ENCODE measurements at regions not wholly inside any gene's neighbourhood (a gene's known extent, or its start where the extent isn't known, plus 50 kb on each side); places are given as distances from the start of the nearest gene placed in this dataset.

DNA sequence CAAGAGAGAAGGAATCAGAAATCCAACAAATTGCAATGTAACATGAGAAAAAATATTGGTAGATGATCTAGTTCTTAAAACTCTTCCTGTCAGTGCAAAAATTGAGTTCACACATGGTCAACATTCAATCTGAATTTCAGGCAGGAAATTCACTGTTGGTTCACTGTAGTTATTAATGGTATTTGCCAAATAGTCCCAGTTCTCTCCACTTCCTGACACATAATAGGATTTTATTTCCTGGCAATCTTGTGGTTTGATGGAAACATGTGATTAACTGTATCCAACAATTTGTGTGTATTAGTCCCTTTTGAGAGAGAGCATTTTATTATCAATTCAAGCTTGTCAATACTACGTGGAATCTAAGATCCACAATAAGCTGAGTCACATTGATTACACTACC lies 1103.1 kb downstream of the ROBO2 start:
- H3K36me3 ChIP-seq (ENCODE audit: control insufficient read depth in 2 of 2, extremely low read depth in 1 of 2, insufficient read depth in 2 of 2, low read length in 2 of 2): no peaks in the 10 kb centered on the region
- H3K4me2 ChIP-seq (ENCODE audit: insufficient read depth, low read length): peak overlapping the region; percentile 49
- no peaks in the 10 kb centered on the region for H3K79me2 ChIP-seq (ENCODE audit: control insufficient read depth, insufficient read depth, low read length)
- H3K9me1 ChIP-seq (replicated peaks; ENCODE audit: control insufficient read depth, extremely low read depth, insufficient read depth, low read length): no peaks in the 10 kb centered on the region
- dilution Hi-C loops (cut with MboI; ENCODE audit: extremely low pct_ligation_motif_present, low sequenced_read_pairs): no loop called here
- H3K27me3 ChIP-seq (ENCODE audit: control insufficient read depth in 2 of 2, insufficient read depth in 2 of 2, low read length in 2 of 2): no peaks in the 10 kb centered on the region
- intact Hi-C loops (cut with micrococcal nuclease): loop anchor here (2.0 kb wide), 1 partner anchor 502 kb away; no protein-coding TSS in a partner anchor
- FAIRE-seq (peak; percentile 84), DNase-seq (ENCODE audit: low read depth, low spot score) (peak; percentile 75)
- H3K9ac ChIP-seq (replicated peaks; ENCODE audit: extremely low read depth, insufficient read depth, low read length): no peak overlapping the region
- no peaks in the 10 kb centered on the region for H3K9me3 ChIP-seq (replicated peaks; ENCODE audit: control insufficient read depth, insufficient read depth, low read length)
- TF ChIP-seq POLR2A (IDR thresholded peaks at IDR 0.05; ENCODE audit: low read depth, low read length) (peak; percentile 22), POLR2AphosphoS5 (IDR thresholded peaks at IDR 0.05; ENCODE audit: insufficient read depth, low read depth, low read length) (peak; percentile 52), MYC (IDR thresholded peaks at IDR 0.05; ENCODE audit: low read depth, low read length) (no peak), JUN (IDR thresholded peaks at IDR 0.05; ENCODE audit: borderline replicate concordance, insufficient read depth, insufficient read length, low read depth) (no peak), GATA2 (IDR thresholded peaks at IDR 0.05; ENCODE audit: insufficient read depth, insufficient read length, low read depth, low read length) (peak; percentile 88), FOS (IDR thresholded peaks at IDR 0.05; ENCODE audit: borderline replicate concordance, insufficient read depth, low read length) (peak; percentile 55)
- peak overlapping the region; percentile 11 for H2AFZ ChIP-seq (ENCODE audit: low read depth, low read length)
- H3K27ac ChIP-seq (ENCODE audit: insufficient read depth, low read depth, low read length): peak overlapping the region; percentile 67
- POLR2A ChIA-PET: interaction anchor here (1.1 kb wide), 1 partner anchor 58 kb away, joined by 3 read pairs; no protein-coding TSS in a partner anchor
- no peak overlapping the region for H3K4me3 ChIP-seq (replicated peaks in 1 of 3; ENCODE audit: insufficient read depth in 1 of 3, low read depth in 1 of 3, low read length in 3 of 3)
- CTCF ChIA-PET: interaction anchor here (1.2 to 1.4 kb wide), 2 partner anchors 12 to 62 kb away, joined by 3 to 5 read pairs; no protein-coding TSS in a partner anchor
- H4K20me1 ChIP-seq (replicated peaks; ENCODE audit: control insufficient read depth, extremely low read depth, insufficient read depth, low read length): no peaks in the 10 kb centered on the region
- no TSS peak for BruUV-seq (replicated peaks)
- H3K4me1 ChIP-seq (ENCODE audit: control insufficient read depth, extremely low read depth, insufficient read depth, low read length): peaks cover 53% of the 10 kb centered on the region

DNA sequence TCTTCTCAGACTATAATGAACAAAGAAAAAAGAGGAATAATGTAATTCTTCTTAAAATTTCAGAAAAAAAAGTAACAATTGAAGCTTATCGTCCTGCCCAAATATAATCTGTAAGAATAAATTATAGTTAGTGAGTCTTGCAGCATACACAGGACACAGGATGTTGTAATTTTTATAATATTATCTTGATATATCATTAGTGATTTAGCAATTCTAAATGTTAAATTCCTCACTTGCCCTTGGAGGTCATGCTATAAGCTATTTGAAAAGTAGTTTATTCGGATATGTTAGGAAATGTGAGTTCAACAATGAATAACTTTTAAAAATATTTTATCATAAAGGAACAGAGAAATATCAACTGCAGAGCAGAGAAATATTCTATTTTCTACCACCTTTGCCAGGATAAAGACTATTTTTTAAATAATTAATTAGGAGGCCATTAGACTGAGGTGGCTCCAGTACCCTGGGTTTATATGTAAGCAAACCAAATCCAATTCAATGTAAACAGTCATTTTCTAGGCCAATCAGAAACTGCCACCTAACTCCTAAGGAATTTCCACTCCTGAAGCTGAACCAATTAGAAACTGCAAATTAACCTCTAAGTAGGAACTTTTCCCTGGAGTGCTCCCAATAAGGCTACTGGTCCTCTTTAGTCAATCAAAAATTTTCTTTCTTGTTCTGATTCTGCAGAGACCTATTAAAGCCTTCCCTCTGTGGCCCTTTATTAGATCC lies 1109.3 kb downstream of the ROBO2 start:
- Histone ChIP-seq H3K9me1 (replicated peaks; ENCODE audit: control insufficient read depth, extremely low read depth, insufficient read depth, low read length) (no peaks in the 10 kb centered on the region), H3K9me3 (replicated peaks; ENCODE audit: control insufficient read depth, insufficient read depth, low read length) (no peaks in the 10 kb centered on the region), H3K36me3 (ENCODE audit: control insufficient read depth in 2 of 2, extremely low read depth in 1 of 2, insufficient read depth in 2 of 2, low read length in 2 of 2) (no peaks in the 10 kb centered on the region), H3K27me3 (ENCODE audit: control insufficient read depth in 2 of 2, insufficient read depth in 2 of 2, low read length in 2 of 2) (no peaks in the 10 kb centered on the region), H3K4me3 (replicated peaks in 1 of 3; ENCODE audit: insufficient read depth in 1 of 3, low read depth in 1 of 3, low read length in 3 of 3) (no peak overlapping the region), H3K4me2 (ENCODE audit: insufficient read depth, low read length) (no peak overlapping the region), H4K20me1 (replicated peaks; ENCODE audit: control insufficient read depth, extremely low read depth, insufficient read depth, low read length) (no peaks in the 10 kb centered on the region), H2AFZ (ENCODE audit: low read depth, low read length) (no peak overlapping the region), H3K4me1 (ENCODE audit: control insufficient read depth, extremely low read depth, insufficient read depth, low read length) (no peaks in the 10 kb centered on the region), H3K79me2 (ENCODE audit: control insufficient read depth, insufficient read depth, low read length) (no peaks in the 10 kb centered on the region), H3K9ac (replicated peaks; ENCODE audit: extremely low read depth, insufficient read depth, low read length) (no peak overlapping the region), H3K27ac (ENCODE audit: insufficient read depth, low read depth, low read length) (no peak overlapping the region)
- ChIA-PET CTCF (interaction anchor here (0.7 to 1.2 kb wide), 2 partner anchors 16 to 20 kb away, joined by 3 read pairs; no protein-coding TSS in a partner anchor), POLR2A (no interaction called here)
- peak; percentile 33 for FAIRE-seq
- TF ChIP-seq POLR2AphosphoS5 (IDR thresholded peaks at IDR 0.05; ENCODE audit: insufficient read depth, low read depth, low read length) (no peak), EZH2 (IDR thresholded peaks at IDR 0.05; ENCODE audit: borderline replicate concordance, low read depth, low read length, severe bottlenecking) (no peak), FOS (IDR thresholded peaks at IDR 0.05; ENCODE audit: borderline replicate concordance, insufficient read depth, low read length) (no peak), POLR2A (IDR thresholded peaks at IDR 0.05; ENCODE audit: low read depth, low read length) (no peak), MYC (IDR thresholded peaks at IDR 0.05; ENCODE audit: low read depth, low read length) (no peak), GATA2 (IDR thresholded peaks at IDR 0.05; ENCODE audit: insufficient read depth, insufficient read length, low read depth, low read length) (no peak), JUN (IDR thresholded peaks at IDR 0.05; ENCODE audit: borderline replicate concordance, insufficient read depth, insufficient read length, low read depth) (no peak)
- TF ChIP-seq, protein P1, sequence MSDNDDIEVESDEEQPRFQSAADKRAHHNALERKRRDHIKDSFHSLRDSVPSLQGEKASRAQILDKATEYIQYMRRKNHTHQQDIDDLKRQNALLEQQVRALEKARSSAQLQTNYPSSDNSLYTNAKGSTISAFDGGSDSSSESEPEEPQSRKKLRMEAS (IDR thresholded peaks at IDR 0.05; ENCODE audit: insufficient read depth, insufficient read length): no peak
- TF ChIP-seq, protein P2, sequence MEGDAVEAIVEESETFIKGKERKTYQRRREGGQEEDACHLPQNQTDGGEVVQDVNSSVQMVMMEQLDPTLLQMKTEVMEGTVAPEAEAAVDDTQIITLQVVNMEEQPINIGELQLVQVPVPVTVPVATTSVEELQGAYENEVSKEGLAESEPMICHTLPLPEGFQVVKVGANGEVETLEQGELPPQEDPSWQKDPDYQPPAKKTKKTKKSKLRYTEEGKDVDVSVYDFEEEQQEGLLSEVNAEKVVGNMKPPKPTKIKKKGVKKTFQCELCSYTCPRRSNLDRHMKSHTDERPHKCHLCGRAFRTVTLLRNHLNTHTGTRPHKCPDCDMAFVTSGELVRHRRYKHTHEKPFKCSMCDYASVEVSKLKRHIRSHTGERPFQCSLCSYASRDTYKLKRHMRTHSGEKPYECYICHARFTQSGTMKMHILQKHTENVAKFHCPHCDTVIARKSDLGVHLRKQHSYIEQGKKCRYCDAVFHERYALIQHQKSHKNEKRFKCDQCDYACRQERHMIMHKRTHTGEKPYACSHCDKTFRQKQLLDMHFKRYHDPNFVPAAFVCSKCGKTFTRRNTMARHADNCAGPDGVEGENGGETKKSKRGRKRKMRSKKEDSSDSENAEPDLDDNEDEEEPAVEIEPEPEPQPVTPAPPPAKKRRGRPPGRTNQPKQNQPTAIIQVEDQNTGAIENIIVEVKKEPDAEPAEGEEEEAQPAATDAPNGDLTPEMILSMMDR (IDR thresholded peaks at IDR 0.05; ENCODE audit: extremely low read depth in 1 of 2, insufficient read depth in 1 of 2, low read depth in 1 of 2, low read length in 2 of 2): no peak
- BruUV-seq (replicated peaks): no TSS peak
- dilution Hi-C loops (cut with MboI; ENCODE audit: extremely low pct_ligation_motif_present, low sequenced_read_pairs): no loop called here
- intact Hi-C loops (cut with micrococcal nuclease): no loop called here
- no peak for DNase-seq (ENCODE audit: low read depth, low spot score)

All from endothelial cell of umbilical vein (primary cell).